ENCODE measurements at regions not wholly inside any gene's neighbourhood (a gene's known extent, or its start where the extent isn't known, plus 50 kb on each side); places are given as distances from the start of the nearest gene placed in this dataset.

GRCh38 chr4:176627916-176628315, 164.8 kb downstream of the VEGFC start:
- Histone ChIP-seq H3K79me2 (ENCODE audit: insufficient read depth) (no peaks in the 10 kb centered on the region), H3K27ac (no peak overlapping the region), H3K36me3 (ENCODE audit: low read depth) (no peaks in the 10 kb centered on the region), H3K27me3 (replicated peaks; ENCODE audit: insufficient read depth) (no peaks in the 10 kb centered on the region; the same call in 1 of the 2 replicates), H2AFZ (no peak overlapping the region), H4K20me1 (ENCODE audit: insufficient read depth) (no peaks in the 10 kb centered on the region), H3K4me2 (ENCODE audit: unreplicated experiment) (no peak overlapping the region), H3K4me1 (ENCODE audit: insufficient read depth) (no peaks in the 10 kb centered on the region), H3K4me3 (no peak overlapping the region), H3K9me3 (ENCODE audit: low read depth) (no peaks in the 10 kb centered on the region), H3F3A (ENCODE audit: insufficient read depth) (no peaks in the 10 kb centered on the region), H3K9me2 (ENCODE audit: insufficient read depth) (no peaks in the 10 kb centered on the region), H3K9ac (no peak overlapping the region)
- WGBS, 2 experiments (ENCODE audit: low coverage in 1 of 2, low lambda C conversion rate in 2 of 2, missing lambda C conversion rate in 2 of 2), result 56 to 65% methylated on average over 4 of the region's 4 CpGs
- DNase-seq, result no peak
- in situ Hi-C loops (cut with MboI), result no loop called here
- TF ChIP-seq EZH2 (IDR thresholded peaks at IDR 0.05; ENCODE audit: insufficient read depth, poor library complexity, severe bottlenecking) (no peak), EZH2phosphoT487 (IDR thresholded peaks at IDR 0.05; ENCODE audit: insufficient read depth, low read depth) (no peak)

GRCh38 chr4:176631611-176632010, 161.1 kb downstream of the VEGFC start:
- no peaks in the 10 kb centered on the region; the same call in 1 of the 2 replicates for H3K27me3 ChIP-seq (replicated peaks; ENCODE audit: insufficient read depth)
- no peak overlapping the region for H3K4me3 ChIP-seq
- H2AFZ ChIP-seq, result no peak overlapping the region
- H3K4me1 ChIP-seq (ENCODE audit: insufficient read depth), result peaks cover 16% of the 10 kb centered on the region
- no peaks in the 10 kb centered on the region for H4K20me1 ChIP-seq (ENCODE audit: insufficient read depth)
- H3K9me3 ChIP-seq (ENCODE audit: low read depth), result no peaks in the 10 kb centered on the region
- no peaks in the 10 kb centered on the region for H3K9me2 ChIP-seq (ENCODE audit: insufficient read depth)
- DNase-seq, result no peak
- H3K79me2 ChIP-seq (ENCODE audit: insufficient read depth), result no peaks in the 10 kb centered on the region
- in situ Hi-C loops (cut with MboI), result no loop called here
- peaks cover 7% of the 10 kb centered on the region; the same call in 1 of the 2 replicates for H3F3A ChIP-seq (ENCODE audit: insufficient read depth)
- TF ChIP-seq EZH2 (IDR thresholded peaks at IDR 0.05; ENCODE audit: insufficient read depth, poor library complexity, severe bottlenecking) (no peak), EZH2phosphoT487 (IDR thresholded peaks at IDR 0.05; ENCODE audit: insufficient read depth, low read depth) (no peak)
- no peaks in the 10 kb centered on the region for H3K36me3 ChIP-seq (ENCODE audit: low read depth)
- H3K27ac ChIP-seq, result no peak overlapping the region
- H3K9ac ChIP-seq, result no peak overlapping the region
- no peak overlapping the region for H3K4me2 ChIP-seq (ENCODE audit: unreplicated experiment)
